DOHH2 (cell line): ENCODE measurements at regions not wholly inside any gene's neighbourhood (a gene's known extent, or its start where the extent isn't known, plus 50 kb on each side); places are given as distances from the start of the nearest gene placed in this dataset.

Source experiments
- H3F3A ChIP-seq: fragments of 200-600 bp; sonication (generic), shearing (Covaris generic); 2 replicates; pipeline ENCODE4 v1.6.0; 2016; ENCODE audit warnings: antibody characterized with exemption, mild to moderate bottlenecking; ENCODE audit not compliant: control insufficient read depth, insufficient read depth
- H3K27ac ChIP-seq: fragments of 200-600 bp; sonication (generic); 2 replicates; pipeline ENCODE4 v1.5.1; 2014; ENCODE audit warnings: low read depth, mild to moderate bottlenecking, low read length, moderate library complexity
- H3K27me3 ChIP-seq: fragments of 200-600 bp; sonication (generic); 2 replicates; pipeline ENCODE4 v1.6.1; 2014; ENCODE audit warnings: mild to moderate bottlenecking, low read length, mixed read lengths; ENCODE audit not compliant: control insufficient read depth
- H3K36me3 ChIP-seq: fragments of 200-600 bp; sonication (generic); 2 replicates; pipeline ENCODE4 v1.6.1; 2014; ENCODE audit warnings: mild to moderate bottlenecking, low read length, moderate library complexity, mixed read lengths; ENCODE audit not compliant: control insufficient read depth
- H3K4me1 ChIP-seq: fragments of 200-600 bp; sonication (generic); 2 replicates; pipeline ENCODE4 v1.6.1; 2014; ENCODE audit warnings: mild to moderate bottlenecking, low read length, mixed read lengths; ENCODE audit not compliant: control insufficient read depth
- H3K4me2 ChIP-seq: fragments of 200-600 bp; sonication (generic); 2 replicates; pipeline ENCODE4 v1.6.0; 2014; ENCODE audit warnings: mild to moderate bottlenecking, low read length, moderate library complexity
- H3K4me3 ChIP-seq: fragments of 200-600 bp; sonication (generic); 2 replicates; pipeline ENCODE4 v1.5.1; 2014; ENCODE audit warnings: mild to moderate bottlenecking, low read length, mixed read lengths
- H3K79me2 ChIP-seq: fragments of 200-600 bp; sonication (generic); 2 replicates; pipeline ENCODE4 v1.6.1; 2014; ENCODE audit warnings: mild to moderate bottlenecking, low read length, mixed read lengths; ENCODE audit not compliant: control insufficient read depth
- H3K9me2 ChIP-seq: fragments of 200-600 bp; sonication (generic); replicated peaks from 2 replicates; pipeline ENCODE4 v1.6.1; 2014; ENCODE audit warnings: mild to moderate bottlenecking, low read length, mixed read lengths; ENCODE audit not compliant: control insufficient read depth
- H3K9me3 ChIP-seq: fragments of 200-600 bp; sonication (generic); 2 replicates; pipeline ENCODE4 v1.6.1; 2014; ENCODE audit warnings: antibody characterized with exemption, low read length, mixed read lengths; ENCODE audit not compliant: control insufficient read depth, insufficient read depth
- H4K20me1 ChIP-seq: fragments of 200-600 bp; sonication (generic); 2 replicates; pipeline ENCODE4 v1.6.0; 2014; ENCODE audit warnings: low read depth, mild to moderate bottlenecking, antibody characterized with exemption, low read length, moderate library complexity; ENCODE audit not compliant: control insufficient read depth, insufficient read depth
- EZH2phosphoT487 ChIP-seq: fragments of 200-600 bp; sonication (generic); IDR thresholded peaks from 2 replicates; pipeline ENCODE4 v1.6.1; 2017; ENCODE audit warnings: borderline replicate concordance, mild to moderate bottlenecking, antibody characterized with exemption, low read length, moderate library complexity, mixed read lengths
- TF ChIP-seq, protein P1 (sequence below): fragments of 200-600 bp; sonication (generic); IDR thresholded peaks from one replicate; pipeline ENCODE4 v1.5.1; 2014; ENCODE audit warnings: antibody characterized with exemption, mild to moderate bottlenecking, low read depth, low read length; ENCODE audit not compliant: poor library complexity, severe bottlenecking

GRCh38 chr21:15148437-15148836 is 83.6 kb upstream of the NRIP1 start:
- H3K9me3 ChIP-seq, result no peaks in the 10 kb centered on the region
- TF ChIP-seq EZH2phosphoT487, result no peak
- TF ChIP-seq, protein P1, sequence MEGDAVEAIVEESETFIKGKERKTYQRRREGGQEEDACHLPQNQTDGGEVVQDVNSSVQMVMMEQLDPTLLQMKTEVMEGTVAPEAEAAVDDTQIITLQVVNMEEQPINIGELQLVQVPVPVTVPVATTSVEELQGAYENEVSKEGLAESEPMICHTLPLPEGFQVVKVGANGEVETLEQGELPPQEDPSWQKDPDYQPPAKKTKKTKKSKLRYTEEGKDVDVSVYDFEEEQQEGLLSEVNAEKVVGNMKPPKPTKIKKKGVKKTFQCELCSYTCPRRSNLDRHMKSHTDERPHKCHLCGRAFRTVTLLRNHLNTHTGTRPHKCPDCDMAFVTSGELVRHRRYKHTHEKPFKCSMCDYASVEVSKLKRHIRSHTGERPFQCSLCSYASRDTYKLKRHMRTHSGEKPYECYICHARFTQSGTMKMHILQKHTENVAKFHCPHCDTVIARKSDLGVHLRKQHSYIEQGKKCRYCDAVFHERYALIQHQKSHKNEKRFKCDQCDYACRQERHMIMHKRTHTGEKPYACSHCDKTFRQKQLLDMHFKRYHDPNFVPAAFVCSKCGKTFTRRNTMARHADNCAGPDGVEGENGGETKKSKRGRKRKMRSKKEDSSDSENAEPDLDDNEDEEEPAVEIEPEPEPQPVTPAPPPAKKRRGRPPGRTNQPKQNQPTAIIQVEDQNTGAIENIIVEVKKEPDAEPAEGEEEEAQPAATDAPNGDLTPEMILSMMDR, result no peak

DNA sequence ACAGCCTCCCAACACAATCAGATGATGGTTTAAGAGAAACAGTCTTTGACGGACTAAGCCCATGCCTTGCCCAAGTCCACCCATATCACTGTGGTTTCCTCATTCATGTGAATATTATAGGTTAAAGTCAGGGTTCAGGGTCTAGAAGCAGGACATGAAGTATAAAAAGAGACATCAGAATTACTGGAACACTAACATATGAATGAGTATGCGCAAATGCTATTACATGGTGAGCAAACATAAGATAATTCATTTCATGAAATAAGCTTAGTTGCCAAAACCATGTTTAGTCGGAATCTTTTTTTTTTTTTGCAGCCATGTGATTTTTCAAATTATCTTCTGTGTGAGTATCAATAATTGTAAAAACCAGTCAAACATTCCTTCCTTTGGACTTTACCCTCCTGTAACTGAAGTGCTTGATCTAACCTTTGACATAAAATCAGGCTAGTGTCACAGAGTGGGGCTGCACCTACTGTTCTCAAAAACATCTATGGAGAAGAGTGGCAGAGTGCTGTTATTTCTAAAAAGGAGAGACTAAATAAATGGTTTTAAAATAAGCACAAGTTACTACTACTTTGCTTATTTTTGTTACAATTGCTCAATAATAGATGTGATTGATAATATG is 84.9 kb upstream of the NRIP1 start:
- Histone ChIP-seq H3K36me3 (no peaks in the 10 kb centered on the region), H3K9me2 (no peaks in the 10 kb centered on the region), H3F3A (no peaks in the 10 kb centered on the region)

More at GRCh38 chr21:15148437-15148836, 83.6 kb upstream of the NRIP1 start:
- no peaks in the 10 kb centered on the region for H3K9me2 ChIP-seq
- H3K79me2 ChIP-seq, result no peaks in the 10 kb centered on the region
- H3K4me2 ChIP-seq, result no peak overlapping the region
- no peaks in the 10 kb centered on the region for H3F3A ChIP-seq
- H3K36me3 ChIP-seq, result no peaks in the 10 kb centered on the region
- H3K27me3 ChIP-seq, result no peaks in the 10 kb centered on the region
- no peak overlapping the region for H3K27ac ChIP-seq
- no peak overlapping the region for H3K4me3 ChIP-seq
- H3K4me1 ChIP-seq, result no peaks in the 10 kb centered on the region
- H4K20me1 ChIP-seq, result no peaks in the 10 kb centered on the region

DNA sequence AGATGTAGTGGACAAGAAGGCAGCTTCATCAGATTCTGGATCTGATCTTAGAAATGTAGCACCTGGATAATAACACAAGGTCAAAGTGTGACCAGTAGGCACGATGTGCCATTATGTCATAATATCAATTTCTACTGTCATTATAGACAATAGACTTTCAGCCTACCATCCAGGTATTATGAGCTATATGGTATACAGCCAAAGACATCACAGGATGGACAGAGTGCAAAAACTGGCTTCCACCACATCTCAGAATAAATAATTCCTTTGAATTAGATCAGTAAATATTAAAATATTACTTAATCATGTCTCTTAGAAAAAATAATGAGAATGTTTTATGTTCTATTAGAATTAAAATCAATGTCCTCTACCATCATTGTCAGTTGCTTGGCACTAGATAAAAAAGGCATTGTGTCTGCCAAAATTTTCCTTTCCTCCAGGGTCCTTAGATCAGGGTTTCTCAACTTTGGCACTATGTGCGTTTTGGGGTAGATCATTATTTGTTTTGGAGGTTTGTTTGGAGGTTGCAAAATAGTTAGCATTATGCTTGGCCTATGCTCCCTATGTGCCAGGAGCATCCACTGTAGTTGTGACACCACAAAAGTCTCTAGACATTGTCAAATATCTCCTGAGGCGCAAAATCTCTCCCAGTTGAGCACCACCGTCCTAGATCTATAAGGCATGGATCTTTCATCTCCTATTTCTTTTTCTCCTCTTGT is 86.7 kb upstream of the NRIP1 start:
- Histone ChIP-seq H3K4me3 (no peak overlapping the region), H3K4me1 (no peaks in the 10 kb centered on the region), H3K79me2 (no peaks in the 10 kb centered on the region), H3K4me2 (no peak overlapping the region), H3K27me3 (no peaks in the 10 kb centered on the region), H3K9me2 (no peaks in the 10 kb centered on the region), H3K9me3 (no peaks in the 10 kb centered on the region), H4K20me1 (no peaks in the 10 kb centered on the region), H3K27ac (no peak overlapping the region), H3K36me3 (no peaks in the 10 kb centered on the region), H3F3A (no peaks in the 10 kb centered on the region)
- TF ChIP-seq, protein P1, result no peak
- no peak for TF ChIP-seq EZH2phosphoT487

More for the DNA sequence above, 84.9 kb upstream of the NRIP1 start:
- TF ChIP-seq, protein P1, result no peak
- TF ChIP-seq EZH2phosphoT487, result no peak
- Histone ChIP-seq H3K9me3 (no peaks in the 10 kb centered on the region), H3K79me2 (no peaks in the 10 kb centered on the region), H3K4me1 (no peaks in the 10 kb centered on the region), H3K4me3 (no peak overlapping the region), H3K27ac (no peak overlapping the region), H3K27me3 (no peaks in the 10 kb centered on the region), H4K20me1 (no peaks in the 10 kb centered on the region), H3K4me2 (no peak overlapping the region)
